ENCODE measurements at regions not wholly inside any gene's neighbourhood (a gene's known extent, or its start where the extent isn't known, plus 50 kb on each side); places are given as distances from the start of the nearest gene placed in this dataset.
"Not testable (repeated sequence)": the region's sequence is repeated elsewhere in the genome, so short reads cannot be mapped to it uniquely, and the experiment has no call there.

DNA sequence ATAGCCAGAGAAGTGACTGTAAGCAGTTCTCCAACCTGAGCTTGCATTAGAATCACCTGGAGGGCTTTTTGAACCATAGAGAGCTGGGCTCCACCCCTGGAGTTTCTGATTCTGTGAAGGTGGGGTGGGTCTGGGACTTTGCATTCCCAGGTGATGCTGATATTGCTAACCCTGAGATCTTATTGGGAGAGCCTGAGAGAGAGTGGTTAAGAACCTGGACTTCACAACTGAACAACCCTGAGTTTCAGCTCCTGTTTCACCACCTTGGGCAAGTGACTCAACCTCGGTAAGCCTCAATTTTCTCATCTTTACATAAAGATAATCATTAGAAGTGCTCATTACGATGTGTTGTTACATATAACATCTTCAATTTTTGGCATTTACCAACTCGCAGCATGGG, 498.6 kb downstream of the EBF1 start:
- Histone ChIP-seq H3K4me1 (ENCODE audit: insufficient read depth, low read length) (no peaks in the 10 kb centered on the region), H3K9me3 (ENCODE audit: insufficient read depth, low read depth, low read length) (no peaks in the 10 kb centered on the region), H3K9ac (ENCODE audit: low read depth, low read length) (no peak overlapping the region), H3K36me3 (ENCODE audit: insufficient read depth, low read depth, low read length) (no peaks in the 10 kb centered on the region), H3K4me3 (ENCODE audit: low read length) (no peak overlapping the region), H3K27ac (ENCODE audit: low read length) (no peak overlapping the region), H3K27me3 (ENCODE audit: insufficient read depth, low read length) (no peaks in the 10 kb centered on the region)

DNA sequence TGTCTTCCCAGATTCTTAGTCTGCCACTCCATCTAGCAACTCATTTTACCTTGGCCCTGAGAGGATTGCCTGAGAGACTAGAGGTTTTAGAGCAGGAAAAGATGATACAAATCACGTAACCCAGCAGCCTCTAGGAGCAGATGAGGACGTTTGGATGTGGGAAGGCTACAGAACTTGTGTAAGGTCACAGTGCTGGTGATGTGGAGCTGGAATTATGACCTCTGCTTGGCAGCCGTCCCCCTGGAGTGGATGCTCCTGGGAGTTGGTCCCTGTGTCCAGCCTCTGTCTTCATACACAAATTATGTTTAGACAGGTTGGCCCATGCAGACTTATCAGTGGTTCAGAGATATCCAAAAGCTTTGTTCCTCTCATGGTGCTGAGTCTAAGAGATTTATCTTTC, 499.0 kb downstream of the EBF1 start:
- H3K27me3 ChIP-seq (ENCODE audit: insufficient read depth, low read length), result no peaks in the 10 kb centered on the region
- no peaks in the 10 kb centered on the region for H3K36me3 ChIP-seq (ENCODE audit: insufficient read depth, low read depth, low read length)
- no peaks in the 10 kb centered on the region for H3K4me1 ChIP-seq (ENCODE audit: insufficient read depth, low read length)
- H3K9me3 ChIP-seq (ENCODE audit: insufficient read depth, low read depth, low read length), result no peaks in the 10 kb centered on the region
- H3K9ac ChIP-seq (ENCODE audit: low read depth, low read length), result no peak overlapping the region
- H3K4me3 ChIP-seq (ENCODE audit: low read length), result no peak overlapping the region
- no peak overlapping the region for H3K27ac ChIP-seq (ENCODE audit: low read length)

DNA sequence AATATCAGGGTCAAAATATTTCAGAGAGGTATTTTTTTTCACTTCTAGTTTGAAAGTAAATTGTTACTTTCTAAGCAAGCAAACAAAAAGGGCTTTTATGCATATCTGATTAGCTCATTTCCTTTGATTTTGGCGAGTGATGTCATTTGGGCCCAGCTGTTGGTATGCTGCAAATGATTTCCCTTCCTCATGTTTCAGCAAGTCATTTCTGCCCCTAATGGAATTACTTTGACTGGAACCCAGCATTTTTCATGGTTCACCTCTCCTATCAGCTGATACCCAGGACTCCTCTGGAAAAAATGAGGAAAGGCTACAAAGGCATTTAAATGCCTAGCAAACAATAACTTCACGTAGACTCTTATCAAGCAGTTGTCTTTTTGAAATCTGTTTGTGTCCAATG, 500.6 kb downstream of the EBF1 start:
- no peak overlapping the region for H3K27ac ChIP-seq (ENCODE audit: low read length)
- H3K4me1 ChIP-seq (ENCODE audit: insufficient read depth, low read length), result no peaks in the 10 kb centered on the region
- H3K9me3 ChIP-seq (ENCODE audit: insufficient read depth, low read depth, low read length), result no peaks in the 10 kb centered on the region
- H3K27me3 ChIP-seq (ENCODE audit: insufficient read depth, low read length), result no peaks in the 10 kb centered on the region
- H3K4me3 ChIP-seq (ENCODE audit: low read length), result no peak overlapping the region
- H3K36me3 ChIP-seq (ENCODE audit: insufficient read depth, low read depth, low read length), result no peaks in the 10 kb centered on the region
- H3K9ac ChIP-seq (ENCODE audit: low read depth, low read length), result no peak overlapping the region

GRCh38 chr5:158594595-158595242, 505.0 kb downstream of the EBF1 start:
- Histone ChIP-seq H3K4me1 (ENCODE audit: insufficient read depth, low read length) (peaks cover 18% of the 10 kb centered on the region), H3K9me3 (ENCODE audit: insufficient read depth, low read depth, low read length) (no peaks in the 10 kb centered on the region), H3K9ac (ENCODE audit: low read depth, low read length) (no peak overlapping the region), H3K36me3 (ENCODE audit: insufficient read depth, low read depth, low read length) (no peaks in the 10 kb centered on the region), H3K27me3 (ENCODE audit: insufficient read depth, low read length) (no peaks in the 10 kb centered on the region), H3K4me3 (ENCODE audit: low read length) (no peak overlapping the region), H3K27ac (ENCODE audit: low read length) (no peak overlapping the region)

DNA sequence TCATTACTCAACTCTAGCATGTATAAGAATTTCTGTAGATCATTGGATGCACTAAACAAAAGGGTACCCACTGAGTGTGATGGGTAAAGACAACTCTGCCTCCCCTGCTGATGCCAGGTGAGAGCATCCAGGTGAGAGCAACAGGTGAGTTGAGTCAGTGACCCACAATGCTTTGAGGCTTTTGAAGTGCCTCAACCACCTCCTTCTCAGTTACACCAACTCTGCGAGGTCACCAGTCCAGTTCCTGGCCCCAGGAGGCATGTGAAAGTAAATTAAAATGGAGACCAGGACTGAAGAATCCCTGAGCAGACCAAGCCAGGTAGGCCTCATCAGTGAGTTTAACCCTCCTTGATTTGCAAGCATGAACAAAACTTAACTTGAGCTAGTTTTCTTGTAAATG, 505.8 kb downstream of the EBF1 start:
- Histone ChIP-seq H3K9ac (ENCODE audit: low read depth, low read length) (no peak overlapping the region), H3K9me3 (ENCODE audit: insufficient read depth, low read depth, low read length) (no peaks in the 10 kb centered on the region), H3K36me3 (ENCODE audit: insufficient read depth, low read depth, low read length) (no peaks in the 10 kb centered on the region), H3K4me3 (ENCODE audit: low read length) (no peak overlapping the region), H3K27me3 (ENCODE audit: insufficient read depth, low read length) (no peaks in the 10 kb centered on the region), H3K4me1 (ENCODE audit: insufficient read depth, low read length) (peaks cover 18% of the 10 kb centered on the region), H3K27ac (ENCODE audit: low read length) (no peak overlapping the region)

DNA sequence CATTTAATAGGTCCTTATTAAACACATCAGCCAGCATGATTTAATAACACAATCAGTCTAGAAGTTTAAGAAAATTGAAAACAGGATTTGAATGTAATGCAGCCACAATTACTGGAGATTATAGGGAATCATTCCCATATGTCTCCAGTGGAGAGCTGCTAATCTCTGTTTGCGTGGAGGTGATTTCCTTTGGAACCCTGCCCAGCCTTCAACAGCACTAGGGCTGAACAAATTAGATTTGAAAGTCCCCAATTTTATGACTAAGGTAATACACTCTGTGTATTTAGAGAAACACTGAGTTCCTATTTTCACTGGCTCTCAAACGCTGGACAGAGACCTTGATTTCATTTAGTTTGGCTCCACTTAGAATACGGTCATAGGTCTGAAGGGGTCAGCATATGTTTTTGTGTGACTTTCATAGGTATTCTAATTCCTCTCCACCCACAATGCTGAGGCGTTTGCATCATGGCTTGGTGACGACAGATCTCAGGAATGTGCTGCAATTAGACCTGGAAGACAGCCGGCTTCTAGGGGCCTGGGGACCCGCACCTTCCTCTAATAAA, 508.3 kb downstream of the EBF1 start:
- H3K9me3 ChIP-seq (ENCODE audit: insufficient read depth, low read depth, low read length), result no peaks in the 10 kb centered on the region
- no peak overlapping the region for H3K4me3 ChIP-seq (ENCODE audit: low read length)
- no peaks in the 10 kb centered on the region for H3K36me3 ChIP-seq (ENCODE audit: insufficient read depth, low read depth, low read length)
- H3K27ac ChIP-seq (ENCODE audit: low read length), result no peak overlapping the region
- H3K4me1 ChIP-seq (ENCODE audit: insufficient read depth, low read length), result peaks cover 18% of the 10 kb centered on the region
- H3K27me3 ChIP-seq (ENCODE audit: insufficient read depth, low read length), result no peaks in the 10 kb centered on the region
- peak overlapping the region; percentile 58; the same call in 1 of the 2 replicates for H3K9ac ChIP-seq (ENCODE audit: low read depth, low read length)

- Histone ChIP-seq H3K27ac (ENCODE audit: low read length) (no peak overlapping the region), H3K9me3 (ENCODE audit: insufficient read depth, low read depth, low read length) (no peaks in the 10 kb centered on the region), H3K36me3 (ENCODE audit: insufficient read depth, low read depth, low read length) (no peaks in the 10 kb centered on the region), H3K4me3 (ENCODE audit: low read length) (no peak overlapping the region), H3K4me1 (ENCODE audit: insufficient read depth, low read length) (peaks cover 18% of the 10 kb centered on the region), H3K9ac (ENCODE audit: low read depth, low read length) (peak overlapping the region; percentile 58; the same call in 1 of the 2 replicates), H3K27me3 (ENCODE audit: insufficient read depth, low read length) (no peaks in the 10 kb centered on the region)
Measured at GRCh38 chr5:158590746-158591300, 508.9 kb downstream of the EBF1 start.

- no peak overlapping the region for H3K4me3 ChIP-seq (ENCODE audit: low read length)
- H3K9me3 ChIP-seq (ENCODE audit: insufficient read depth, low read depth, low read length), result no peaks in the 10 kb centered on the region
- no peaks in the 10 kb centered on the region for H3K36me3 ChIP-seq (ENCODE audit: insufficient read depth, low read depth, low read length)
- H3K4me1 ChIP-seq (ENCODE audit: insufficient read depth, low read length), result peaks cover 18% of the 10 kb centered on the region
- H3K27me3 ChIP-seq (ENCODE audit: insufficient read depth, low read length), result no peaks in the 10 kb centered on the region
- no peak overlapping the region for H3K9ac ChIP-seq (ENCODE audit: low read depth, low read length)
- no peak overlapping the region for H3K27ac ChIP-seq (ENCODE audit: low read length)
Measured at GRCh38 chr5:158589939-158590338, 509.8 kb downstream of the EBF1 start.

- H3K4me1 ChIP-seq (ENCODE audit: insufficient read depth, low read length), result peaks cover 18% of the 10 kb centered on the region
- no peak overlapping the region for H3K4me3 ChIP-seq (ENCODE audit: low read length)
- no peaks in the 10 kb centered on the region for H3K9me3 ChIP-seq (ENCODE audit: insufficient read depth, low read depth, low read length)
- no peaks in the 10 kb centered on the region for H3K27me3 ChIP-seq (ENCODE audit: insufficient read depth, low read length)
- no peak overlapping the region for H3K9ac ChIP-seq (ENCODE audit: low read depth, low read length)
- no peak overlapping the region for H3K27ac ChIP-seq (ENCODE audit: low read length)
- no peaks in the 10 kb centered on the region for H3K36me3 ChIP-seq (ENCODE audit: insufficient read depth, low read depth, low read length)
Measured at GRCh38 chr5:158588617-158589016, 511.1 kb downstream of the EBF1 start.

DNA sequence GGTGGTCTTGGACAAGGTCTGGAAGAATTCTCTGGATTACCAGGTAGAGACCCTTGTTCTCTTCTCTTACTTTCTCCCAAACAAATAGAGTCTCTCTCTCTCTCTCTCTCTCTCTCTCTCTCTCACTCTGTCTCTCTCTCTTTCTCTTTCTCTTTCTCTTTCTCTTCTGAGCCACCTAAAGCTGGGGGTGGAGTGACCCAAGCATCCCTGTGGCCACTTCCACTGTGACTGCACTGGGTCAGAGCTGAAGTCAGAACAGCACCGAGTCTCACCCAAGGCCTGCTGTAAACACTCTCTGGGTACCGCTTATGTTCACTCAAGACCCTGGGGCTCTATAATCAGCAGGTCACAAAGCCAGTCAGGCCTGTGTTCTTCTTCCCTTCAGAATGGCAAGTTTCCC, 513.7 kb downstream of the EBF1 start:
- H3K27me3 ChIP-seq (ENCODE audit: insufficient read depth, low read length), result no peaks in the 10 kb centered on the region
- H3K4me3 ChIP-seq (ENCODE audit: low read length), result no peak overlapping the region
- H3K36me3 ChIP-seq (ENCODE audit: insufficient read depth, low read depth, low read length), result no peaks in the 10 kb centered on the region
- H3K9me3 ChIP-seq (ENCODE audit: insufficient read depth, low read depth, low read length), result peaks cover 3% of the 10 kb centered on the region; the same call in 1 of the 2 replicates
- H3K9ac ChIP-seq (ENCODE audit: low read depth, low read length), result no peak overlapping the region
- H3K4me1 ChIP-seq (ENCODE audit: insufficient read depth, low read length), result peaks cover 8% of the 10 kb centered on the region; the same call in 1 of the 2 replicates
- H3K27ac ChIP-seq (ENCODE audit: low read length), result no peak overlapping the region

DNA sequence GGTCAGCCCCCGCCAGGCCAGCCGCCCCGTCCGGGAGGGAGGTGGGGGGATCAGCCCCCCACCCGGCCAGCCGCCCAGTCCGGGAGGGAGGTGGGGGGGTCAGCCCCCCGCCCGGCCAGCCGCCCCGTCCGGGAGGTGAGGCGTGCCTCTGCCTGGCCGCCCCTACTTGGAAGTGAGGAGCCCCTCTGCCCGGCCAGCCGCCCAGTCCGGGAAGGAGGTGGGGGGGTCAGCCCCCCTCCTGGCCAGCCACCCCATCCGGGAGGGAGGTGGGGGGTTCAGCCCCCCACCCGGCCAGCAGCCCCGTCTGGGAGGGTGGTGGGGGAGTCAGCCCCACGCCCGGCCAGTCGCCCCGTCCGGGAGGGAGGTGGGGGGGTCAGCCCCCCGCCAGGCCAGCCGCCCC, 517.0 kb downstream of the EBF1 start:
- not testable (repeated sequence) for H3K27me3 ChIP-seq (ENCODE audit: insufficient read depth, low read length); H3K4me3 ChIP-seq (ENCODE audit: low read length); H3K4me1 ChIP-seq (ENCODE audit: insufficient read depth, low read length); H3K36me3 ChIP-seq (ENCODE audit: insufficient read depth, low read depth, low read length); H3K27ac ChIP-seq (ENCODE audit: low read length); H3K9ac ChIP-seq (ENCODE audit: low read depth, low read length)
- H3K9me3 ChIP-seq (ENCODE audit: insufficient read depth, low read depth, low read length), result peaks cover 16% of the 10 kb centered on the region; the same call in 1 of the 2 replicates

- H3K36me3 ChIP-seq (ENCODE audit: insufficient read depth, low read depth, low read length), result no peaks in the 10 kb centered on the region
- H3K9ac ChIP-seq (ENCODE audit: low read depth, low read length), result no peak overlapping the region
- H3K4me1 ChIP-seq (ENCODE audit: insufficient read depth, low read length), result no peaks in the 10 kb centered on the region
- no peak overlapping the region for H3K4me3 ChIP-seq (ENCODE audit: low read length)
- H3K9me3 ChIP-seq (ENCODE audit: insufficient read depth, low read depth, low read length), result peaks cover 18% of the 10 kb centered on the region
- H3K27ac ChIP-seq (ENCODE audit: low read length), result no peak overlapping the region
- H3K27me3 ChIP-seq (ENCODE audit: insufficient read depth, low read length), result no peaks in the 10 kb centered on the region
Measured at GRCh38 chr5:158573829-158574228, 525.9 kb downstream of the EBF1 start.

All from iPS-20b (cell line).